ENCODE measurements at regions not wholly inside any gene's neighbourhood (a gene's known extent, or its start where the extent isn't known, plus 50 kb on each side); places are given as distances from the start of the nearest gene placed in this dataset.

DNA sequence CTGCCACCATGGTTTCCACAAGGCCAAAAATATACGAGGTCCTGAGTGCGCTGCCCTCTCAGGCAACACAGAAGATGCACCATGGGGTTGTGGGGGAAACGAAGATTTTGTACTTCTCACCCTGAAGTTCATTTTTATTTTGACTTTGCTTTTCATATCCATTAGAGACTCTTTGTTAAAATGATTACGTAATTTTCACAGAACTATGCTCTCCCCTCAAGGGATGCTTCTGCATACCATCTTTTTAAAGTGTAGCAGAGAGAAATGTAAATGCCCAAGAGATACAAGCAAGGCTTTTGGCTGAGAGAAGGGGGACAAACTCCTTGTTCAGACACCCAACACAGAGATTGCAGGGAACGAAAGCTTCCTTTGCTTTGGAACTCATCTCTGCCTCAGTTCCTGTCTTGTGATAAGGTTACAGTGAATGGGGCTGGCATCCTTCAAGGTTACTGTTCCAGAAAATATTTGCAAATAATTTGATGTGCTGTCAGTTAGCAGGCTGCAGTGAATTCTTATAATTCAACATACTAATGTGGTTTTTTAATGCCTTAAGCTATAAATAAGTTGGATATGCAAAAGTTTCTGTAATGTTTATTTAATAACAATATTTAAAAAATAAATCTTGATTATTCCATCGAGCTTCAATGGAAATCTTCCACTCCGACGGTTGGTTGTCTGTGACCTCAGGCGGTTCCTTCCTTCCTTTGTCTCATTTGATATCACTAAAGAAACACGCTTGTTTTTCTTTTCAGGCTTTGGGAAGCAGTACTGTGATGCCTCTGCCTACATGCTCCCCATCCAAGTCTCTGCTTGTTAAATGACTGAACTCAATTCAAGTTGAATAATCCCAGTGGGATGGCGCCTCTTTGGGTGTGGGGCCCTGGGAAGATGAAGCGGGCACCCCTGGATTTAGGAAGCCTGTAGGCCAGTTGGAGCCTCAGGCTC lies 209.3 kb upstream of the CTBP2 start:
- Histone ChIP-seq H3K27ac (no peak overlapping the region), H3K27me3 (replicated peaks) (no peaks in the 10 kb centered on the region), H3K4me3 (ENCODE audit: low read depth, low read length) (no peak overlapping the region), H3K36me3 (replicated peaks) (no peaks in the 10 kb centered on the region)
- no peak for DNase-seq
- in situ Hi-C loops (cut with HindIII; ENCODE audit: low pct_ligation_motif_present, low sequenced_read_pairs): no loop called here
- TF ChIP-seq, protein P1, sequence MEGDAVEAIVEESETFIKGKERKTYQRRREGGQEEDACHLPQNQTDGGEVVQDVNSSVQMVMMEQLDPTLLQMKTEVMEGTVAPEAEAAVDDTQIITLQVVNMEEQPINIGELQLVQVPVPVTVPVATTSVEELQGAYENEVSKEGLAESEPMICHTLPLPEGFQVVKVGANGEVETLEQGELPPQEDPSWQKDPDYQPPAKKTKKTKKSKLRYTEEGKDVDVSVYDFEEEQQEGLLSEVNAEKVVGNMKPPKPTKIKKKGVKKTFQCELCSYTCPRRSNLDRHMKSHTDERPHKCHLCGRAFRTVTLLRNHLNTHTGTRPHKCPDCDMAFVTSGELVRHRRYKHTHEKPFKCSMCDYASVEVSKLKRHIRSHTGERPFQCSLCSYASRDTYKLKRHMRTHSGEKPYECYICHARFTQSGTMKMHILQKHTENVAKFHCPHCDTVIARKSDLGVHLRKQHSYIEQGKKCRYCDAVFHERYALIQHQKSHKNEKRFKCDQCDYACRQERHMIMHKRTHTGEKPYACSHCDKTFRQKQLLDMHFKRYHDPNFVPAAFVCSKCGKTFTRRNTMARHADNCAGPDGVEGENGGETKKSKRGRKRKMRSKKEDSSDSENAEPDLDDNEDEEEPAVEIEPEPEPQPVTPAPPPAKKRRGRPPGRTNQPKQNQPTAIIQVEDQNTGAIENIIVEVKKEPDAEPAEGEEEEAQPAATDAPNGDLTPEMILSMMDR (IDR thresholded peaks at IDR 0.05; ENCODE audit: low read depth, low read length, missing control alignments): no peak

DNA sequence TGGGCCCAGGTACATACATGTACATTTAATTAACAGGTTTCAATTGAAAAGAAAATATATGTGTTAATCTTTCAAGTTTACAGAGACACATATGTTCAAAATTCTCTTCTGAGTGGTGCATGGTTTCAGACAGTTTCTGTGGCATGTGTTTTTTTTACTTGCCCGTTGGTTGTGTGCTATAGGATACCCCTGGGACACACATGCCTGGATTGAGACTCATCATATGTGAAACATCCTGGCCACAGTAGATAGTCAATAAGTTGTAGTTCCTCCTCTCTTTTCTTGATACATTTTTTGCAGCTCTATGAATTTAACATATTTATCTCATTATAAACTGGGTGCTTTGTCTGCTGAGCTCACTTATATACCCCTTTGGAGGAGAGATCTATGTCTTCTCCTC lies 207.8 kb upstream of the CTBP2 start:
- no peak for DNase-seq
- in situ Hi-C loops (cut with HindIII; ENCODE audit: low pct_ligation_motif_present, low sequenced_read_pairs): no loop called here
- no peaks in the 10 kb centered on the region for H3K27me3 ChIP-seq (replicated peaks)
- H3K4me3 ChIP-seq (ENCODE audit: low read depth, low read length): no peak overlapping the region
- H3K27ac ChIP-seq: no peak overlapping the region
- no peaks in the 10 kb centered on the region for H3K36me3 ChIP-seq (replicated peaks)
- TF ChIP-seq, protein P1 (IDR thresholded peaks at IDR 0.05; ENCODE audit: low read depth, low read length, missing control alignments): no peak

DNA sequence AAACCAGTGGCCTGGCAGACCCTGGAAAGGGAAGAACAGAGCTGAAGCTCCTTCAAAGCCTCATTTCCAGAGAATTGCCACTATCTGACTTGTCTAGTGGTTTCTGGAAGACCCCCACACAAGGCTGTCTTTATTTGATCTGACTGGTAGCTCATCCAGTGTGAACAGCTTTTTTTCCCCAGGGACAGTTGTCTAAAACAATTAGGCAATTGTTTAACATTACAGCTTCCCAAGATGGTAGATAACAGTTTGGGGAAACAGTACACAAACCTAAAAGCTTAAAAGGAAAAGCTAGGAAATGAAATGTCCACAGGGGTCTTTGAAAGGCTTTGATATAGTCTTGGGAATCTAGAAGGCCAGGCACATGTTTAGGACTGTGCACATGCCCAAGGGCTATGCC lies 203.4 kb upstream of the CTBP2 start:
- in situ Hi-C loops (cut with HindIII; ENCODE audit: low pct_ligation_motif_present, low sequenced_read_pairs): no loop called here
- Histone ChIP-seq H3K36me3 (replicated peaks) (no peaks in the 10 kb centered on the region), H3K27ac (no peak overlapping the region), H3K27me3 (replicated peaks) (no peaks in the 10 kb centered on the region), H3K4me3 (ENCODE audit: low read depth, low read length) (no peak overlapping the region)
- TF ChIP-seq, protein P1 (IDR thresholded peaks at IDR 0.05; ENCODE audit: low read depth, low read length, missing control alignments): no peak
- no peak for DNase-seq

DNA sequence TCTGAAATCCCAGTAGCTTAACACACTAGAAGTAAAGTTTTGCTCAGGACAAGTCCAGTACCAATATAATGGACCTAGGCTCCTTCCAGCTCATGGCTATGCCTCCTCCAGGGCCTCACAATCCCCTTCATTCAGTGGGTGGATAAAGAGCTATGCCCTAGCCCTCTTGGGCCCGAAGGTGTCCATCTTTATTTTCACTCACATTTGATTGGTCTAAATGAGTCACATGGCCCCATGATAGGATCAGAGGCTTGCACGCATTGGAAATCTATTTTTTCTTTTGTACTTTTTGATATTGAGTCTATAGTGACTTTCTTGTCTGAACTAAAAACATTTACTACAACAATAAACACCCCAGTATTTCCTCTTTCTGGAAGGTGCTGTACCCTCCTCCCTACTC lies 202.6 kb upstream of the CTBP2 start:
- no peaks in the 10 kb centered on the region for H3K36me3 ChIP-seq (replicated peaks)
- in situ Hi-C loops (cut with HindIII; ENCODE audit: low pct_ligation_motif_present, low sequenced_read_pairs): no loop called here
- DNase-seq: no peak

DNA sequence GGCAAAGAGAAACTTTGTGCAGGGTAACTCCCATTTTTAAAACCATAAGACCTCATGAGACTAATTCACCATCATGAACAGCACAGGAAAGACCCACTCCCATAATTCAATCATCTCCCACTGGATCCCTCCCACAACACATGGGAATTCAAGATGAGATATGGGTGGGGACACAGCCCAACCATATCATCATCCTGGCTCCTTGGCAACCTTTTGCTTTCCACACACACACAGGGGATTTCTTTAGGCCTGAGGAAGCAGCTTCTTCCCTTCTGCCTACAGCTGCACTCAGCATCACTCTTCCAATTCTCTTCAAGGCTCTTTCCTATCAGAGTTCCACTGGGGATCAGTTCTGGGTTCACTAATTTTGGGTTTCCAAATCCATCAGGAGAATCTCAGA lies 199.0 kb upstream of the CTBP2 start:
- no peaks in the 10 kb centered on the region for H3K36me3 ChIP-seq (replicated peaks)
- DNase-seq: no peak
- no peaks in the 10 kb centered on the region for H3K27me3 ChIP-seq (replicated peaks)
- in situ Hi-C loops (cut with HindIII; ENCODE audit: low pct_ligation_motif_present, low sequenced_read_pairs): no loop called here
- no peak overlapping the region for H3K27ac ChIP-seq
- TF ChIP-seq, protein P1 (IDR thresholded peaks at IDR 0.05; ENCODE audit: low read depth, low read length, missing control alignments): no peak
- no peak overlapping the region for H3K4me3 ChIP-seq (ENCODE audit: low read depth, low read length)

More for the DNA sequence above, 202.6 kb upstream of the CTBP2 start:
- H3K4me3 ChIP-seq (ENCODE audit: low read depth, low read length): no peak overlapping the region
- H3K27ac ChIP-seq: no peak overlapping the region
- TF ChIP-seq, protein P1 (IDR thresholded peaks at IDR 0.05; ENCODE audit: low read depth, low read length, missing control alignments): no peak
- no peaks in the 10 kb centered on the region for H3K27me3 ChIP-seq (replicated peaks)
